Right lobe of liver (tissue), 4 donors: ENCODE measurements at regions not wholly inside any gene's neighbourhood (a gene's known extent, or its start where the extent isn't known, plus 50 kb on each side); places are given as distances from the start of the nearest gene placed in this dataset.

Source experiments
- CTCF ChIP-seq, 4 donors: fragments of 200-600 bp in 3 of 4; fragments of 450-650 bp in 1 of 4; IDR thresholded peaks; one replicate each; pipeline versions ENCODE4 v1.5.1 to v1.8.0; 2016 to 2022; ENCODE audit warnings: antibody characterized with exemption in 4 of 4, mild to moderate bottlenecking in 2 of 4
- POLR2A ChIP-seq: fragments of 450-650 bp; IDR thresholded peaks from one replicate; pipeline ENCODE4 v1.6.1; 2017; ENCODE audit warnings: antibody characterized with exemption, mild to moderate bottlenecking
- donor health status: DM: no; HTN: no; CAD: no.
- donor health status: DM: no; HTN: no; CAD: no.
- donor health status: DM: no; HTN: yes; CAD: no.

- TF ChIP-seq CTCF (IDR thresholded peaks at IDR 0.05) (no peak), POLR2A (no peak)
Measured at GRCh38 chr5:145473042-145473642, 362.0 kb downstream of the PRELID2 start.
